Memory B cell (primary cell): ENCODE measurements at regions not wholly inside any gene's neighbourhood (a gene's known extent, or its start where the extent isn't known, plus 50 kb on each side); places are given as distances from the start of the nearest gene placed in this dataset.

Experiments
- ATAC-seq: fragments of 150-1000 bp; cut with Tn5 transposase; 2 replicates; pipeline ENCODE4 v1.10.0; 2021; ENCODE audit warnings: low read depth, mild to moderate bottlenecking, moderate library complexity
- DNase-seq, 2 donors: peaks; one replicate each; pipeline ENCODE4 v3.0.0; 2022; ENCODE audit warnings: low spot score in 2 of 2
- H3K27ac Mint-ChIP-seq: one replicate; pipeline ENCODE4 v1.8.0; 2022; ENCODE audit warnings: mild to moderate bottlenecking, moderate library complexity, mixed read lengths
- H3K27me3 Mint-ChIP-seq: one replicate; pipeline ENCODE4 v1.8.0; 2022; ENCODE audit warnings: mixed read lengths
- H3K36me3 Mint-ChIP-seq: one replicate; pipeline ENCODE4 v1.8.0; 2022; ENCODE audit warnings: mild to moderate bottlenecking, mixed read lengths
- H3K4me1 Mint-ChIP-seq: one replicate; pipeline ENCODE4 v1.8.0; 2022; ENCODE audit warnings: mixed read lengths
- H3K4me3 Mint-ChIP-seq: one replicate; pipeline ENCODE4 v1.8.0; 2022; ENCODE audit warnings: mild to moderate bottlenecking, moderate library complexity, mixed read lengths
- H3K9me3 Mint-ChIP-seq: one replicate; pipeline ENCODE4 v1.8.0; 2022; ENCODE audit warnings: mixed read lengths

DNA sequence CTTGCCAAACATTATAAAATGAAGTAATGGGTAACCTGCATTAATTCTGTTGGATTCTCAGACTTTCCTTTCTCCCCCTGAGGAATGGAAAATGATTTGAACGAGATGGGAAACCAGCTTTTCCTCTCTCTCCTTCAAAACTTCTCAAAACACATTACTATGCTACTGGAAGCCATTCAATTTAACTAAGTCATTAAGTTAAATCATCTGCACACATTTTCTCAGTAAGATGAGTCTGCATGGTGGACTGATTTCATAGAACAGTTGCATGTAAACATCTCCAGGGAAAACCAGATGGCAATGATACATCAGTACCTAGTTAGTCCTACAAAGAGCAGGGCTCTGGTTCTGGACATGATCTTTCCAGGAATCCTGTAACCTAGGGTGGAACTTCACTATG lies 59.9 kb downstream of the BMP4 start:
- Mint-ChIP-seq H3K4me3 (no peak overlapping the region), H3K36me3 (no peaks in the 10 kb centered on the region), H3K4me1 (peaks cover 2% of the 10 kb centered on the region), H3K9me3 (peaks cover 1% of the 10 kb centered on the region), H3K27me3 (peaks cover 11% of the 10 kb centered on the region), H3K27ac (no peak overlapping the region)
- ATAC-seq: no peak
- DNase-seq: no peak

DNA sequence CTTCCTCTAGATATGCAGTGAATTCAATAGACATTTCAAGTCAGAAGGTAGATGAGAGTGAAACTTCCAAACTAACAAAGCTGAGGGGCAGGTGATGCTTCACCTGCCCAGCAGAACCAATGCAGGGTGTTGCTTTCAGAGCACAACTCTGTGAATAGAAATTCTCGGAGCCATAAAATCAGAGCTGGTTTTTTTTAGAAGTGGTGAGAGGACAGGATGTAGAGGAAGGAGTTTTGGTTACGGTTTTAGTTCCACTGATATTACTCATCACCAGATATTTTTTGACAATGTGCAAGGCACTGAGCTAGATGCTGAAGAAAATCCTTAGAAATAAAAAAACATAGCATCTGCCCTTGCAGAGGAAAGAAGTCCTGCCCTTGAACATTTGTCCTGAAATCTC lies 62.2 kb downstream of the BMP4 start:
- H3K4me3 Mint-ChIP-seq: no peak overlapping the region
- H3K9me3 Mint-ChIP-seq: no peaks in the 10 kb centered on the region
- no peaks in the 10 kb centered on the region for H3K36me3 Mint-ChIP-seq
- H3K27me3 Mint-ChIP-seq: peaks cover 11% of the 10 kb centered on the region
- DNase-seq (no peak), ATAC-seq (no peak)
- peaks cover 2% of the 10 kb centered on the region for H3K4me1 Mint-ChIP-seq
- no peak overlapping the region for H3K27ac Mint-ChIP-seq

GRCh38 chr14:53893374-53893773 lies 63.3 kb downstream of the BMP4 start:
- no peak for DNase-seq
- Mint-ChIP-seq H3K36me3 (no peaks in the 10 kb centered on the region), H3K4me3 (no peak overlapping the region), H3K27ac (no peak overlapping the region), H3K4me1 (peaks cover 2% of the 10 kb centered on the region), H3K27me3 (peaks cover 7% of the 10 kb centered on the region), H3K9me3 (no peaks in the 10 kb centered on the region)
- no peak for ATAC-seq

DNA sequence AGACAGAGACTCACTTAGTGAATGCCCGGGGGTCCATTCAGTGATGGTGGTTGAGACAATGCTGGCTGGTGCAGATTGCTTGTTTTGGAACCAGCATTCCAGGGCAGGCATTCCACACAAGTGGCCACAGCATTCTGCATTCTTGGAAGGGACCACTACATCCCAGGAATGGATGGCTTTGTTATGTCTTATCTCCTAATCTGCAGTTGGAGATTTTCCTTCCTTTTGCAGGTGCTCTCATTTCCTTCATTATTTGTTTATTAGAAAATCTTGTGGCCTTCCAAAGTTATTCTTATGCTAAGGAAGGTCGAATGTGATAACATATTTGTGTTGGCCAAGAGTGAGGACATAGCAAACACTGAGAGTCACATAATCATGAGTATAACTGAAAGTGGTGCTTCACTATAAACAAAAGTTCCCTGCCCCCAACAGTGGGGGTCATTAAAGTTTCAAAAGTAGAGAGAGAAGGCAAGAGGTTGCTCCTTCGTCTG lies 66.0 kb downstream of the BMP4 start:
- no peak overlapping the region for H3K4me3 Mint-ChIP-seq
- H3K27me3 Mint-ChIP-seq: peaks cover 8% of the 10 kb centered on the region
- no peak for DNase-seq
- peaks cover 2% of the 10 kb centered on the region for H3K36me3 Mint-ChIP-seq
- no peak overlapping the region for H3K27ac Mint-ChIP-seq
- H3K4me1 Mint-ChIP-seq: peaks cover 2% of the 10 kb centered on the region
- peaks cover 3% of the 10 kb centered on the region for H3K9me3 Mint-ChIP-seq
- no peak for ATAC-seq

- peaks cover 3% of the 10 kb centered on the region for H3K9me3 Mint-ChIP-seq
- no peak overlapping the region for H3K27ac Mint-ChIP-seq
- H3K4me3 Mint-ChIP-seq: no peak overlapping the region
- peaks cover 2% of the 10 kb centered on the region for H3K36me3 Mint-ChIP-seq
- no peaks in the 10 kb centered on the region for H3K4me1 Mint-ChIP-seq
- peaks cover 8% of the 10 kb centered on the region for H3K27me3 Mint-ChIP-seq
- DNase-seq (no peak), ATAC-seq (no peak)
Measured at GRCh38 chr14:53888535-53889386, 67.9 kb downstream of the BMP4 start.

- ATAC-seq: no peak
- H3K36me3 Mint-ChIP-seq: peaks cover 2% of the 10 kb centered on the region
- peaks cover 8% of the 10 kb centered on the region for H3K27me3 Mint-ChIP-seq
- no peak overlapping the region for H3K27ac Mint-ChIP-seq
- H3K4me3 Mint-ChIP-seq: no peak overlapping the region
- H3K4me1 Mint-ChIP-seq: no peaks in the 10 kb centered on the region
- DNase-seq: no peak
- H3K9me3 Mint-ChIP-seq: peaks cover 3% of the 10 kb centered on the region
Measured at GRCh38 chr14:53885136-53885640, 71.4 kb downstream of the BMP4 start.

- H3K4me1 Mint-ChIP-seq: no peaks in the 10 kb centered on the region
- no peak overlapping the region for H3K27ac Mint-ChIP-seq
- peaks cover 6% of the 10 kb centered on the region for H3K27me3 Mint-ChIP-seq
- no peak for DNase-seq
- no peak for ATAC-seq
- no peak overlapping the region for H3K4me3 Mint-ChIP-seq
- peaks cover 2% of the 10 kb centered on the region for H3K36me3 Mint-ChIP-seq
- H3K9me3 Mint-ChIP-seq: peaks cover 3% of the 10 kb centered on the region
Measured at GRCh38 chr14:53884601-53885000, 72.0 kb downstream of the BMP4 start.

- ATAC-seq: no peak
- Mint-ChIP-seq H3K4me1 (no peaks in the 10 kb centered on the region), H3K27me3 (peaks cover 7% of the 10 kb centered on the region), H3K36me3 (peaks cover 2% of the 10 kb centered on the region), H3K9me3 (peaks cover 3% of the 10 kb centered on the region), H3K27ac (no peak overlapping the region), H3K4me3 (no peak overlapping the region)
- DNase-seq: no peak
Measured at GRCh38 chr14:53883739-53884138, 72.9 kb downstream of the BMP4 start.

- peaks cover 3% of the 10 kb centered on the region for H3K9me3 Mint-ChIP-seq
- H3K27me3 Mint-ChIP-seq: peaks cover 7% of the 10 kb centered on the region
- peaks cover 2% of the 10 kb centered on the region for H3K36me3 Mint-ChIP-seq
- H3K27ac Mint-ChIP-seq: no peak overlapping the region
- H3K4me3 Mint-ChIP-seq: no peak overlapping the region
- no peak for DNase-seq
- ATAC-seq: no peak
- H3K4me1 Mint-ChIP-seq: no peaks in the 10 kb centered on the region
Measured at GRCh38 chr14:53882684-53883083, 73.9 kb downstream of the BMP4 start.

DNA sequence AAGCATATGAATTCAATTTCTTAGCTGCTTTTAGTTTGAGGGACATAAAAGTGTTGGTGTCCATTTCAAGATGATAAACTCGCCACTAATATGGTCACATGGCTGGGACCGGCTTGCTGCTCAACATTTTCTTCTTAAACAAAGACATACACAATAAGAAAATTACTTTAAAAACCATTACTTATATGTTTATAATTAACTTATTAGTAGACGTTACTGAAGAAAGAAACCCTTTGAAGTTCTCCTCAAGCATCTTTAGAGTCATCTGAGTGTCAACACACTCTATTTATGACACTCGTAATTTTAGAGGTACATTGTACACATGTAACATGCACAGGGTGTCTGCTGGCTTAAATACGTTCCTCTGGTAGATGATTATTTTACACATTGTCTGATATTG lies 74.7 kb downstream of the BMP4 start:
- Mint-ChIP-seq H3K9me3 (peaks cover 3% of the 10 kb centered on the region), H3K4me3 (no peak overlapping the region), H3K27me3 (peaks cover 7% of the 10 kb centered on the region), H3K27ac (no peak overlapping the region), H3K36me3 (peaks cover 2% of the 10 kb centered on the region), H3K4me1 (no peaks in the 10 kb centered on the region)
- ATAC-seq (no peak), DNase-seq (no peak)

- Mint-ChIP-seq H3K4me1 (no peaks in the 10 kb centered on the region), H3K9me3 (peaks cover 1% of the 10 kb centered on the region), H3K36me3 (peaks cover 2% of the 10 kb centered on the region), H3K27me3 (peaks cover 5% of the 10 kb centered on the region), H3K27ac (no peak overlapping the region), H3K4me3 (no peak overlapping the region)
- ATAC-seq: no peak
- DNase-seq: no peak
Measured at GRCh38 chr14:53881161-53881871, 75.3 kb downstream of the BMP4 start.

- no peak overlapping the region for H3K4me3 Mint-ChIP-seq
- no peaks in the 10 kb centered on the region for H3K36me3 Mint-ChIP-seq
- no peaks in the 10 kb centered on the region for H3K4me1 Mint-ChIP-seq
- DNase-seq (no peak), ATAC-seq (no peak)
- peaks cover 1% of the 10 kb centered on the region for H3K9me3 Mint-ChIP-seq
- H3K27ac Mint-ChIP-seq: no peak overlapping the region
- H3K27me3 Mint-ChIP-seq: peaks cover 4% of the 10 kb centered on the region
Measured at GRCh38 chr14:53880761-53881160, 75.9 kb downstream of the BMP4 start.

DNA sequence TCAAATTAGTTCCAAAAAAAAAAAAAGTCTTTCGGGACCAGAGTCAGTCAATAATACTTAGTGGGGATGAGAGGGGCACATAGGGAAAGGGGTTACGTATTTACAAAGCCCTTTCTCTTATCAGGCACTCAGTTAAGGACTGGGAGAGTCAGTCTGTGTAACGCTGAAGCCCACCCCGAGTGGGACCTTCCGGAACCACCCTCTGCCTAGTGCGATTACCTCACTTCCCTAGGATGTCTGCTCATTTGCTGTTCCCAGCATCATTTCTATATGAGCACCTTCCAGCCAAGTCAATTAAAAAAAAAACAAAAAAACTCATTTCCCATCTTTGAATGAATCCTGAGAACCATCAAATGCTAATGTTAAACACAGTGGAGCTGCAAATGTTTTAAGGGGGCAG lies 76.9 kb downstream of the BMP4 start:
- Mint-ChIP-seq H3K27ac (no peak overlapping the region), H3K4me3 (no peak overlapping the region), H3K27me3 (peaks cover 4% of the 10 kb centered on the region), H3K4me1 (no peaks in the 10 kb centered on the region), H3K36me3 (no peaks in the 10 kb centered on the region), H3K9me3 (peaks cover 1% of the 10 kb centered on the region)
- no peak for DNase-seq
- ATAC-seq: no peak

DNA sequence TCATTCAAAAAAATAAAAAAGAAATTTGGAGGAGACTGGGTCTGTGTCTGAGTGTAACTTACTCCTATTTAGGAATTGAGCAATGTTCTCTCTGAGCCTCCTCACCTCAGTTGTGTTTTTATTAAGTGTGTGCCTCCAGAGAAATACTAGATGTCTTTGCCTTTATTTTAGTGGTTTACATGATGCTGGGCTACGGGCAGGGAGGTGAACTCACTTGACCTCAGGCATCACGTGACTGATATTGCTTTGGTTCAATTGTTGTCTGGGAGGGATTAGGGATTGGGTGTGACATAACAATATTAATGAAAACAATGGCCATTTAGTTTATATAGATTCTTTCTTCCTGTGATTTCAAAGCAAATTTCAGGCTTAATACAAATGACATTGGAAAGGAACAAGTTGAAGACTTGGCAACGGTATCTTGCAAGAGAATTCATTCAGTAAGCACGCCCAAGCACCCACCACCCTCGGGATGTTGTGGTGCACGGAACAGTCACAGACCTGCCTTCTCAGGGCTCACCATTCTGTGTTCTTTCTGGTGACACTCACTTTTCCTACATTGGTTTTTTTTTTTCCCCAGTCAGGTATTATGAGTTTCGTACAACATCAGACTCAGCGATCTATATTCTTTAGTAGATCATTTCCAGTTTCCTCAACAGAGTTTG lies 77.5 kb downstream of the BMP4 start:
- no peaks in the 10 kb centered on the region for H3K4me1 Mint-ChIP-seq
- no peak overlapping the region for H3K4me3 Mint-ChIP-seq
- DNase-seq: no peak
- peaks cover 4% of the 10 kb centered on the region for H3K27me3 Mint-ChIP-seq
- ATAC-seq: no peak
- H3K27ac Mint-ChIP-seq: no peak overlapping the region
- H3K36me3 Mint-ChIP-seq: no peaks in the 10 kb centered on the region
- H3K9me3 Mint-ChIP-seq: peaks cover 1% of the 10 kb centered on the region
